ENCODE measurements at regions not wholly inside any gene's neighbourhood (a gene's known extent, or its start where the extent isn't known, plus 50 kb on each side); places are given as distances from the start of the nearest gene placed in this dataset.

GRCh38 chr20:22525069-22525820 is 59.1 kb downstream of the FOXA2 start (continued):
- TF ChIP-seq ZHX2 (IDR thresholded peaks at IDR 0.05; ENCODE audit: low read depth) (no peak), ZHX2 (CRISPR knock-in tag; IDR thresholded peaks at IDR 0.05; ENCODE audit: borderline replicate concordance) (peak; percentile 76; the same call in 1 of the 2 replicates), ZMYM4 (CRISPR knock-in tag; IDR thresholded peaks at IDR 0.05) (peak; percentile 69), NR2C2 (CRISPR knock-in tag; IDR thresholded peaks at IDR 0.05; ENCODE audit: borderline replicate concordance) (peak; percentile 65; the same call in 1 of the 2 replicates), ZNF331 (CRISPR knock-in tag; IDR thresholded peaks at IDR 0.05) (peak; percentile 90), ZBTB42 (CRISPR knock-in tag; IDR thresholded peaks at IDR 0.05) (no peak; the same call in 1 of the 2 replicates), MLX (CRISPR knock-in tag; IDR thresholded peaks at IDR 0.05) (peak; percentile 55; the same call in 1 of the 2 replicates), FOXK1 (CRISPR knock-in tag; IDR thresholded peaks at IDR 0.05; ENCODE audit: borderline replicate concordance, low read depth) (peak; percentile 77; the same call in 1 of the 2 replicates), ZNF879 (CRISPR knock-in tag; IDR thresholded peaks at IDR 0.05) (0 out of 2 replicates have a peak, but pooled peaks have one; percentile 41), ZNF318 (CRISPR knock-in tag; IDR thresholded peaks at IDR 0.05) (no peak), DDIT3 (CRISPR knock-in tag; IDR thresholded peaks at IDR 0.05) (0 out of 2 replicates have a peak, but pooled peaks have one; percentile 31), RARG (CRISPR knock-in tag; IDR thresholded peaks at IDR 0.05; ENCODE audit: low read depth) (no peak), XRCC5 (optimal IDR thresholded peaks at IDR 0.05; ENCODE audit: low read length) (no peak)

Data from HepG2 (cell line).